HEK293 (cell line): ENCODE measurements at regions not wholly inside any gene's neighbourhood (a gene's known extent, or its start where the extent isn't known, plus 50 kb on each side); places are given as distances from the start of the nearest gene placed in this dataset.

Experiments
- CTCF ChIP-seq: fragments of 450-650 bp; formaldehyde crosslinking; IDR thresholded peaks from 2 replicates; pipeline ENCODE4 v1.5.1; 2016; ENCODE audit warnings: missing biosample characterization, missing genetic modification characterization
- MZF1 ChIP-seq: fragments of 450-650 bp; formaldehyde crosslinking; IDR thresholded peaks from 2 replicates; pipeline ENCODE4 v1.5.1; 2017; ENCODE audit warnings: missing biosample characterization, missing genetic modification characterization, borderline replicate concordance
- PRDM4 ChIP-seq: fragments of 450-650 bp; formaldehyde crosslinking; IDR thresholded peaks from 2 replicates; pipeline ENCODE4 v1.5.1; 2017; ENCODE audit warnings: missing biosample characterization, missing genetic modification characterization
- ZBTB1 ChIP-seq: fragments of 450-650 bp; formaldehyde crosslinking; IDR thresholded peaks from 2 replicates; pipeline ENCODE4 v1.5.1; 2016; ENCODE audit warnings: missing biosample characterization, missing genetic modification characterization
- ZNF112 ChIP-seq: fragments of 450-650 bp; formaldehyde crosslinking; IDR thresholded peaks from 2 replicates; pipeline ENCODE4 v1.5.0; 2017; ENCODE audit warnings: missing biosample characterization, missing genetic modification characterization
- ZNF138 ChIP-seq: fragments of 450-650 bp; formaldehyde crosslinking; IDR thresholded peaks from 2 replicates; pipeline ENCODE4 v1.5.1; 2016; ENCODE audit warnings: missing biosample characterization, missing genetic modification characterization, borderline replicate concordance
- ZNF211 ChIP-seq: fragments of 450-650 bp; formaldehyde crosslinking; IDR thresholded peaks from 2 replicates; pipeline ENCODE4 v1.5.1; 2016; ENCODE audit warnings: low read depth, missing biosample characterization, missing genetic modification characterization
- ZNF280D ChIP-seq: fragments of 450-650 bp; formaldehyde crosslinking; IDR thresholded peaks from 2 replicates; pipeline ENCODE4 v1.5.1; 2016; ENCODE audit warnings: missing biosample characterization, missing genetic modification characterization
- ZNF521 ChIP-seq: fragments of 450-650 bp; formaldehyde crosslinking; IDR thresholded peaks from 2 replicates; pipeline ENCODE4 v1.5.1; 2017; ENCODE audit warnings: missing biosample characterization, mild to moderate bottlenecking, missing genetic modification characterization
- ZNF837 ChIP-seq: fragments of 450-650 bp; formaldehyde crosslinking; IDR thresholded peaks from 2 replicates; pipeline ENCODE4 v1.5.1; 2016; ENCODE audit warnings: missing biosample characterization, missing genetic modification characterization

GRCh38 chr17:34853924-34854323 is 107.3 kb downstream of the CCT6B start:
- TF ChIP-seq ZNF837 (tag by site-specific recombination) (no peak), ZNF280D (no peak), CTCF (tag by site-specific recombination) (no peak), ZNF521 (tag by site-specific recombination) (no peak), ZNF112 (tag by site-specific recombination) (no peak), ZBTB1 (no peak), ZNF138 (tag by site-specific recombination) (no peak), MZF1 (tag by site-specific recombination) (no peak), PRDM4 (tag by site-specific recombination) (no peak), ZNF211 (no peak)
